ENCODE measurements at regions not wholly inside any gene's neighbourhood (a gene's known extent, or its start where the extent isn't known, plus 50 kb on each side); places are given as distances from the start of the nearest gene placed in this dataset.
A peak's percentile ranks its signal among the peaks of the same experiment; 100 is the strongest.

GRCh38 chr16:85550953-85551924 lies 61.9 kb upstream of the GSE1 start (continued):
- 0 out of 2 replicates have a peak, but pooled peaks have one; percentile 6 for TF ChIP-seq PAXIP1 (CRISPR knock-in tag; conservative IDR thresholded peaks at IDR 0.05)
- 0 out of 2 replicates have a peak, but pooled peaks have one; percentile 8 for TF ChIP-seq ZSCAN25 (CRISPR knock-in tag; IDR thresholded peaks at IDR 0.05)
- peak; percentile 58 for TF ChIP-seq ZFX (CRISPR knock-in tag; IDR thresholded peaks at IDR 0.05; ENCODE audit: low read depth)
- no peak for TF ChIP-seq ZNF879 (CRISPR knock-in tag; IDR thresholded peaks at IDR 0.05)
- no peak for TF ChIP-seq SNAPC4 (CRISPR knock-in tag; IDR thresholded peaks at IDR 0.05)
- 0 out of 2 replicates have a peak, but pooled peaks have one; percentile 6 for TF ChIP-seq RAD21 (CRISPR knock-in tag; IDR thresholded peaks at IDR 0.05)
- no peak for TF ChIP-seq DMTF1 (CRISPR knock-in tag; IDR thresholded peaks at IDR 0.05)
- no peak for TF ChIP-seq NFE2 (CRISPR knock-in tag; IDR thresholded peaks at IDR 0.05)
- TF ChIP-seq KLF15 (CRISPR knock-in tag; IDR thresholded peaks at IDR 0.05; ENCODE audit: borderline replicate concordance) = no peak
- TF ChIP-seq KDM3A (CRISPR knock-in tag; IDR thresholded peaks at IDR 0.05; ENCODE audit: low read depth) = 0 out of 2 replicates have a peak, but pooled peaks have one; percentile 25
- no peak for TF ChIP-seq ZNF746 (CRISPR knock-in tag; IDR thresholded peaks at IDR 0.05)
- no peak for TF ChIP-seq ZNF280D (CRISPR knock-in tag; IDR thresholded peaks at IDR 0.05)
- no peak for TF ChIP-seq ZSCAN21 (CRISPR knock-in tag; IDR thresholded peaks at IDR 0.05; ENCODE audit: borderline replicate concordance)
- TF ChIP-seq FOXM1 (CRISPR knock-in tag; IDR thresholded peaks at IDR 0.05) = no peak
